MM.1S (cell line): ENCODE measurements at regions not wholly inside any gene's neighbourhood (a gene's known extent, or its start where the extent isn't known, plus 50 kb on each side); places are given as distances from the start of the nearest gene placed in this dataset.

Experiments used
- EZH2 ChIP-seq: fragments of 300-600 bp; sonication (generic); optimal IDR thresholded peaks from 2 replicates; pipeline ENCODE3; 2017; ENCODE audit warnings: low read depth, mild to moderate bottlenecking, antibody characterized with exemption, low read length, mixed read lengths
- EZH2phosphoT487 ChIP-seq: fragments of 300-600 bp; sonication (generic); IDR thresholded peaks from 2 replicates; pipeline ENCODE4 v1.6.1; 2018; ENCODE audit warnings: antibody characterized with exemption, low read length
- TF ChIP-seq, protein P1 (sequence below): fragments of 300-600 bp; sonication (generic); IDR thresholded peaks from 2 replicates; pipeline ENCODE4 v1.5.1; 2016; ENCODE audit warnings: antibody characterized with exemption, low read length, mixed read lengths

DNA sequence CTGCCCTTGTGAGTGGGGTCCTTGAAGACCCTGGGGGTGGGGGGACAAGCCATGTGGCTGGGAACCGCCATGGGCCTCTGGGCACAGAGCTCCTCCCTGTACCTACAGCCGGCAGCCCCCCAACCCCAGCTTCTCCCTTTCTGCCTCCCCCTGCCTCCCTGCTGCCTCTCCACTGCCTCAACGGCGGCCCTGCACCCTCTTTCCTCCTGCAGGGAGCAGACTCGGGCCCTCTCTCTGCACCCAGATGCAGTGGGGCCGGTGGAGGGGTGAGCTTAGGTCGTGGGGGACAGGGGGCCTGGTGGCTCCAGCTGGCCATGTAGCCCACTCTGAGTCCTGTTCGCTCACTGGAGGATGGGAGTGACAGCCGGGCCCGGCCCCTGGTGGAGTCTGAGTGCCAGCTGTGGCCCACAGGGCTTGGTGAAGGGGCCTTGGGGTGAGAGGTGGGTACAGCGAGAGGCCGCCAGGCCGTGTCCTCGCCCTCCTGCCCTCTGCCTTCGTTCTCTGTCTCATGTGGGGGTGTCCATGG lies 139.3 kb upstream of the COL5A1 start:
- TF ChIP-seq, protein P1, sequence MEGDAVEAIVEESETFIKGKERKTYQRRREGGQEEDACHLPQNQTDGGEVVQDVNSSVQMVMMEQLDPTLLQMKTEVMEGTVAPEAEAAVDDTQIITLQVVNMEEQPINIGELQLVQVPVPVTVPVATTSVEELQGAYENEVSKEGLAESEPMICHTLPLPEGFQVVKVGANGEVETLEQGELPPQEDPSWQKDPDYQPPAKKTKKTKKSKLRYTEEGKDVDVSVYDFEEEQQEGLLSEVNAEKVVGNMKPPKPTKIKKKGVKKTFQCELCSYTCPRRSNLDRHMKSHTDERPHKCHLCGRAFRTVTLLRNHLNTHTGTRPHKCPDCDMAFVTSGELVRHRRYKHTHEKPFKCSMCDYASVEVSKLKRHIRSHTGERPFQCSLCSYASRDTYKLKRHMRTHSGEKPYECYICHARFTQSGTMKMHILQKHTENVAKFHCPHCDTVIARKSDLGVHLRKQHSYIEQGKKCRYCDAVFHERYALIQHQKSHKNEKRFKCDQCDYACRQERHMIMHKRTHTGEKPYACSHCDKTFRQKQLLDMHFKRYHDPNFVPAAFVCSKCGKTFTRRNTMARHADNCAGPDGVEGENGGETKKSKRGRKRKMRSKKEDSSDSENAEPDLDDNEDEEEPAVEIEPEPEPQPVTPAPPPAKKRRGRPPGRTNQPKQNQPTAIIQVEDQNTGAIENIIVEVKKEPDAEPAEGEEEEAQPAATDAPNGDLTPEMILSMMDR: no peak
- TF ChIP-seq EZH2 (no peak), EZH2phosphoT487 (no peak)
